ENCODE measurements at regions not wholly inside any gene's neighbourhood (a gene's known extent, or its start where the extent isn't known, plus 50 kb on each side); places are given as distances from the start of the nearest gene placed in this dataset.

DNA sequence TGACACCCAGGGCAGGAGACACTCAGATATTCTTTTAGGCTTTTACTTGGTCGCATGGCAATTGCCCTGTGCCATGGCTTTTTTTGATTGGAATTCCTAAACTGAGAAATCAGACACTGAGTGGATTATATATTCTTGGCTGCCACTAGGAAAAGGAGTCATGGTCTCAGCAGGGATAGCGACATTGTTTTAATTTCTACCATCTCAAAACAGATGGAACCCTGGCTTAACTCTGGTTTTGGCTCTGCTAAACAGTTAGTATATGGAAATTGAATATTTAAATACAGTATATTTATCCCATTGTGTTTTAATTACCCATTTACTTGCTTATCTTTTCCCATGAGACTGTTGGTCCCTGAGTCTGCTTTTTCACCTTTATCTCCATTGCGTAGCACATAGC, 84.0 kb downstream of the DACT1 start:
- no peaks in the 10 kb centered on the region for H3K27me3 Mint-ChIP-seq (ENCODE audit: insufficient read depth)
- DNase-seq, result no peak
- H3K4me3 Mint-ChIP-seq, result no peak overlapping the region
- no peak for TF ChIP-seq CTCF (IDR thresholded peaks at IDR 0.05)
- H3K4me1 Mint-ChIP-seq (ENCODE audit: low read depth), result peaks cover 42% of the 10 kb centered on the region
- H3K36me3 Mint-ChIP-seq (ENCODE audit: low read depth), result peaks cover 4% of the 10 kb centered on the region; the same call in 1 of the 2 replicates
- H3K27ac Mint-ChIP-seq, result no peak overlapping the region
- no peaks in the 10 kb centered on the region for H3K9me3 Mint-ChIP-seq

GRCh38 chr14:58722441-58722840, 84.7 kb downstream of the DACT1 start:
- DNase-seq, result no peak
- H3K9me3 Mint-ChIP-seq, result no peaks in the 10 kb centered on the region
- peaks cover 35% of the 10 kb centered on the region for H3K4me1 Mint-ChIP-seq (ENCODE audit: low read depth)
- no peaks in the 10 kb centered on the region for H3K27me3 Mint-ChIP-seq (ENCODE audit: insufficient read depth)
- no peak for TF ChIP-seq CTCF (IDR thresholded peaks at IDR 0.05)
- H3K4me3 Mint-ChIP-seq, result no peak overlapping the region
- no peak overlapping the region for H3K27ac Mint-ChIP-seq
- peaks cover 4% of the 10 kb centered on the region; the same call in 1 of the 2 replicates for H3K36me3 Mint-ChIP-seq (ENCODE audit: low read depth)

DNA sequence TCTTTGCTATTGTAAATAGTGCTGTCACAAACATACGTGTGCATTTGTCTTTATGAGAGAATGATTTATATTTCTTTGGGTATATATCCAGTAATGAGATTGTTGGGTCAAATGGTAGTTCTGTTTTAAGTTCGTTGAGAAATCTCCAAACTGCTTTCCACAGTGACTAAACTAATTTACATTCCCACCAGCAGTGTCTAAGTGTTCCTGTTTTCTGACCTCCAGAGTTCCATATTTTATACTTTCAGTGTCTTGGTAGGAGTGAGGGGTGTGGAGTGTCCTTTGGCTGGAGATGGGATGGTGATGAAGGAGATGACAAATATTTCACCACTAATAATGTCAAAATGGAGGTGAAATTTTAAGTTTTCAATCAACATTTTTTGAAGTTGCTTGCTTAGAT, 86.4 kb downstream of the DACT1 start:
- H3K4me3 Mint-ChIP-seq, result no peak overlapping the region

DNA sequence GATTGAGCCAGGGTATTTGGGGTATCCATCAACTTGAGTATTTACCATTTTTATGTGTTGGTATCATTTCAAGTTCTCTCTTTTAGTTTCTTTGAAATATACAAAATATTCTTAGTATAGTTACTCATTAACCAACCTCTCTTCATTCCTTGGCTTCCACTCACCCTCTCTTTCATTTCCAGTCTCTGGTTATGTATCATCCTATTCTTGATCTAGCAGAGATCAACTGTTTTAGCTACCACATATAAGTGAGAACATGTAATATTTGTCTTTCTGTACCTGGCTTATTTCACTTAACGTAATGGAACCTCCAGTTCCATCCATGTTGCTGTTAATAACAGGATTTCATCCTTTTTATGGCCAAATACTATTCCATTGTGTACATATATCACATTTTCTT, 86.9 kb downstream of the DACT1 start:
- peaks cover 2% of the 10 kb centered on the region; the same call in 1 of the 2 replicates for H3K36me3 Mint-ChIP-seq (ENCODE audit: low read depth)

More for the DNA sequence above, 86.4 kb downstream of the DACT1 start:
- no peak for TF ChIP-seq CTCF (IDR thresholded peaks at IDR 0.05)
- Mint-ChIP-seq H3K27ac (no peak overlapping the region), H3K27me3 (ENCODE audit: insufficient read depth) (no peaks in the 10 kb centered on the region), H3K36me3 (ENCODE audit: low read depth) (peaks cover 4% of the 10 kb centered on the region; the same call in 1 of the 2 replicates), H3K4me1 (ENCODE audit: low read depth) (peaks cover 20% of the 10 kb centered on the region), H3K9me3 (no peaks in the 10 kb centered on the region)
- DNase-seq, result no peak

DNA sequence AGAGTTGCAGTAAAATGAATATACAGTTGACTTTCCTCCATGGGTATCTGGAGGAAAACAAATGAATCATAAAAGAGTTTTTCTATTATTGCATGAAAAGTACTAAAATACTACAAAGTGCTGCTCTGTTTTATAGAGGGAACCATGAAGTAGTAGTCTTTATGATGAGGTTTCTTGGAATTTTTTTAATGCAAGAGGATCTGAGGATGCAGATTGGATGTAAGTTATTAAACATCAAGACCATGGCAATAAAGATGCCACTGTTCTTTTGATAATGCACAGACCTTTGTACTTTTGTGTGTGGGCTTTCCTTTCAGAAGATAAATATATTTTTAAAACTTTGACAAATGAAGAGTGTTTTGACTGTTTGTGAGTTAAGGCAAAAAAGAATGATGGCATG, 87.5 kb downstream of the DACT1 start:
- no peak overlapping the region for H3K27ac Mint-ChIP-seq
- no peaks in the 10 kb centered on the region for H3K36me3 Mint-ChIP-seq (ENCODE audit: low read depth)
- H3K4me3 Mint-ChIP-seq, result no peak overlapping the region
- H3K9me3 Mint-ChIP-seq, result no peaks in the 10 kb centered on the region
- no peak for TF ChIP-seq CTCF (IDR thresholded peaks at IDR 0.05)
- H3K4me1 Mint-ChIP-seq (ENCODE audit: low read depth), result peaks cover 22% of the 10 kb centered on the region
- no peaks in the 10 kb centered on the region for H3K27me3 Mint-ChIP-seq (ENCODE audit: insufficient read depth)
- DNase-seq, result no peak

More for the DNA sequence above, 86.9 kb downstream of the DACT1 start:
- Mint-ChIP-seq H3K27ac (no peak overlapping the region), H3K27me3 (ENCODE audit: insufficient read depth) (no peaks in the 10 kb centered on the region), H3K4me1 (ENCODE audit: low read depth) (peaks cover 20% of the 10 kb centered on the region), H3K4me3 (no peak overlapping the region), H3K9me3 (no peaks in the 10 kb centered on the region)
- DNase-seq, result no peak
- no peak for TF ChIP-seq CTCF (IDR thresholded peaks at IDR 0.05)

GRCh38 chr14:58725871-58726270, 88.1 kb downstream of the DACT1 start:
- peaks cover 4% of the 10 kb centered on the region; the same call in 1 of the 2 replicates for H3K36me3 Mint-ChIP-seq (ENCODE audit: low read depth)
- DNase-seq, result no peak

More at GRCh38 chr14:58725871-58726270, 88.1 kb downstream of the DACT1 start:
- Mint-ChIP-seq H3K9me3 (no peaks in the 10 kb centered on the region), H3K4me1 (ENCODE audit: low read depth) (peaks cover 28% of the 10 kb centered on the region), H3K4me3 (no peak overlapping the region), H3K27ac (no peak overlapping the region), H3K27me3 (ENCODE audit: insufficient read depth) (no peaks in the 10 kb centered on the region)
- no peak for TF ChIP-seq CTCF (IDR thresholded peaks at IDR 0.05)
